ENCODE measurements at regions not wholly inside any gene's neighbourhood (a gene's known extent, or its start where the extent isn't known, plus 50 kb on each side); places are given as distances from the start of the nearest gene placed in this dataset.
A peak's percentile ranks its signal among the peaks of the same experiment; 100 is the strongest.
"Not testable (repeated sequence)": the region's sequence is repeated elsewhere in the genome, so short reads cannot be mapped to it uniquely, and the experiment has no call there.

DNA sequence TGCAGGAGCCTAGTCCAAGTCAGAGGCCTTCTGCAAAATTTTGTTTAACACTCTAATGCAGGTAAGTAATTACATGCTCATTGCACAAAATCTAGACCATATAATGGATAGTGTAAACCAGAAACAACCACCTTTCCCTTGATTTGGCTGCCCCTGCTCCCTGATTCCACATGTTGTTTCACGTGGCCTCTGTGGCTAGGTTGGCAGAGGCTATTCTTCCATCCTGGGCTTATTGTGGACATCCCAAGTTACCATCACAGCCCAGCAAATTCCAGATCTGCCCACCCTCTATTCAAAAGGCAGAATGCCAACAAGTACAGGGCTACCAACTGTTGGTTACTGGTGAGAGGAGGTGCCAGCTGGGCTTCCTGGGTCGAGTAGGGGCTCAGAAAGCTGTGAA, 794.5 kb upstream of the GRM7 start:
- Mint-ChIP-seq H3K27ac (ENCODE audit: unreplicated experiment) (no peak overlapping the region), H3K9me3 (ENCODE audit: low read depth, unreplicated experiment) (no peaks in the 10 kb centered on the region), H3K36me3 (ENCODE audit: insufficient read depth, unreplicated experiment) (no peaks in the 10 kb centered on the region), H3K27me3 (ENCODE audit: unreplicated experiment) (no peaks in the 10 kb centered on the region), H3K4me1 (ENCODE audit: low read depth, unreplicated experiment) (peaks cover 8% of the 10 kb centered on the region), H3K4me3 (ENCODE audit: low read depth, unreplicated experiment) (no peak overlapping the region)
- BruUV-seq (replicated peaks), result no TSS peak
- intact Hi-C loops (cut with micrococcal nuclease; ENCODE audit: unreplicated experiment), result no loop called here
- CTCF ChIA-PET, result no interaction called here
- TF ChIP-seq, protein P1, sequence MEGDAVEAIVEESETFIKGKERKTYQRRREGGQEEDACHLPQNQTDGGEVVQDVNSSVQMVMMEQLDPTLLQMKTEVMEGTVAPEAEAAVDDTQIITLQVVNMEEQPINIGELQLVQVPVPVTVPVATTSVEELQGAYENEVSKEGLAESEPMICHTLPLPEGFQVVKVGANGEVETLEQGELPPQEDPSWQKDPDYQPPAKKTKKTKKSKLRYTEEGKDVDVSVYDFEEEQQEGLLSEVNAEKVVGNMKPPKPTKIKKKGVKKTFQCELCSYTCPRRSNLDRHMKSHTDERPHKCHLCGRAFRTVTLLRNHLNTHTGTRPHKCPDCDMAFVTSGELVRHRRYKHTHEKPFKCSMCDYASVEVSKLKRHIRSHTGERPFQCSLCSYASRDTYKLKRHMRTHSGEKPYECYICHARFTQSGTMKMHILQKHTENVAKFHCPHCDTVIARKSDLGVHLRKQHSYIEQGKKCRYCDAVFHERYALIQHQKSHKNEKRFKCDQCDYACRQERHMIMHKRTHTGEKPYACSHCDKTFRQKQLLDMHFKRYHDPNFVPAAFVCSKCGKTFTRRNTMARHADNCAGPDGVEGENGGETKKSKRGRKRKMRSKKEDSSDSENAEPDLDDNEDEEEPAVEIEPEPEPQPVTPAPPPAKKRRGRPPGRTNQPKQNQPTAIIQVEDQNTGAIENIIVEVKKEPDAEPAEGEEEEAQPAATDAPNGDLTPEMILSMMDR (IDR thresholded peaks at IDR 0.05; ENCODE audit: unreplicated experiment), result no peak
- DNase-seq, result no peak

DNA sequence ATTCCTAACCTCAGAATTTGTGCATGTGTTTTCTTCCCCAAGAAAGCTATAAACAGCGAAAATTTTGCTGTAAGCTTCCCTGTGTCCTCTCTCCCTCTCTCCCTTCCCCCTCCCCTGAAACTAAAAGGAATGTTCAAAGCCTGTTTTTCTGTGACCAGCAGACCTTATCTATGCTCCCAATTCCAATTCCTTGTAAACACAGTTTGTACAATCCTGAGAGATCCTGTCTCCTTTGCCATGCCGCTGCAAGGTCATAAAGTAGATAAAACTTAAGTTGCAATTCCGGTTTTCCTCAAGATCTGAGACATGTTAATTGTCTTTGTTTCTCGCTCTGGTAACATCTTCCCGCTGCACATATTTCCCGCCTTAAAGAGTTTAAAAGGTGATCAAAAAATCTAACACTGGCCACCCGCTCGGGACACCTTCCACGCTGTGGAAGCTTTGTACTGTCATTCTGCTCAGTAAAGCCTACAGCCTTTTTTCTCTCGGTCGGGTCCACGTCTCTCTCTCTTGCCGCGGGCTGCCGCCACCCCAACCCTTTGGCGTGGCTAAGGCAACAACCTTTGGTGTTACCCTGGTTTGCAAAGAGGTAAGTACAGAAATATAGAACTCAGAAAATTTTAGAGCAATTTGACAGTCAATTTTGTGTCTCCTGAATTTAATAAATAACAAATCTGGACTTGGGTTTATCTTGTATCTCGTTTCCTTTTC, 793.9 kb upstream of the GRM7 start:
- H3K27me3 Mint-ChIP-seq (ENCODE audit: unreplicated experiment); DNase-seq; BruUV-seq (replicated peaks); H3K9me3 Mint-ChIP-seq (ENCODE audit: low read depth, unreplicated experiment); H3K27ac Mint-ChIP-seq (ENCODE audit: unreplicated experiment); CTCF ChIA-PET; intact Hi-C loops (cut with micrococcal nuclease; ENCODE audit: unreplicated experiment); H3K4me1 Mint-ChIP-seq (ENCODE audit: low read depth, unreplicated experiment); H3K36me3 Mint-ChIP-seq (ENCODE audit: insufficient read depth, unreplicated experiment): not testable (repeated sequence)
- H3K4me3 Mint-ChIP-seq (ENCODE audit: low read depth, unreplicated experiment), result peak overlapping the region; percentile 52

DNA sequence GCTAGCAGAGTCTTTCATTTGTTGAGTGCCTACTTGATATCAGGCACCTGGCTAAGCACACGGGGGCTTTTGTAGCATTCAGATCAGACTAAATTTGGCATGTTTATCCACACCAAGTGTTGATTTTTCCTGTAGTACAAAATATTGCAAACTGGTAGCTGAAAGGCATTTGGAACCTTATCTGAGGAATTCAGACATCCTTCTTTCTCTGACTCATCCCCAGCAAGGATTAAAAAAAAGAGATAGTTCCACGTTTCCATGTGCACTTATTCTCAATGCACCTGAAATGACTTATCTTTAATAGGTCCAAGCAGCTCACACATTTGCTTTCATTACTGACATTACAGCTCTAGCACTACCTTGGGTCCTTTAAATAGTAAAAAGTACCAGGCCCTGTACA, 786.0 kb upstream of the GRM7 start:
- intact Hi-C loops (cut with micrococcal nuclease; ENCODE audit: unreplicated experiment), result loop anchor here (10.0 kb wide), 1 partner anchor 260 kb away; no protein-coding TSS in a partner anchor
- TF ChIP-seq, protein P1 (IDR thresholded peaks at IDR 0.05; ENCODE audit: unreplicated experiment), result no peak
- H3K4me1 Mint-ChIP-seq (ENCODE audit: low read depth, unreplicated experiment), result no peaks in the 10 kb centered on the region
- no peak overlapping the region for H3K27ac Mint-ChIP-seq (ENCODE audit: unreplicated experiment)
- no peaks in the 10 kb centered on the region for H3K36me3 Mint-ChIP-seq (ENCODE audit: insufficient read depth, unreplicated experiment)
- CTCF ChIA-PET, result no interaction called here
- no TSS peak for BruUV-seq (replicated peaks)
- H3K27me3 Mint-ChIP-seq (ENCODE audit: unreplicated experiment), result no peaks in the 10 kb centered on the region
- DNase-seq, result no peak
- H3K9me3 Mint-ChIP-seq (ENCODE audit: low read depth, unreplicated experiment), result peaks cover 2% of the 10 kb centered on the region
- H3K4me3 Mint-ChIP-seq (ENCODE audit: low read depth, unreplicated experiment), result no peak overlapping the region

DNA sequence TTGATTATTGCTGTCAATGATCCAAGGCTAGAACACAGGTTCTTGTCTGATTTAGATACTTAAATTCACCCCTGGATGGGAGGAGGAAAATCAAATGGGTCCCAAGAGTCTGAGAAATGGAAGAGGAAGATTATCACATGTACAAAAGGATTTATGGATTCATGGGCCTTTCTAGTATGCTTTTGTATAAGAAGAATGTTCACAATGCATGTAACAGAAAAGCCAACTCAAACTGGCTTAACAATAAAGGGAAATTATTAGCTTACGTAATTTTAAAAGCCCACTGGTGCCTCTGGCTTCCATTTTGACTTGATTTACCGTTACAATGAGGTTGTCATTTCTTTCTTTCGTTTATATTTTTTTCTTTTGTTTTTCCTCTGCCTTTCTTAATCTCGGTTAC, 782.5 kb upstream of the GRM7 start:
- H3K36me3 Mint-ChIP-seq (ENCODE audit: insufficient read depth, unreplicated experiment), result no peaks in the 10 kb centered on the region
- BruUV-seq (replicated peaks), result no TSS peak

DNA sequence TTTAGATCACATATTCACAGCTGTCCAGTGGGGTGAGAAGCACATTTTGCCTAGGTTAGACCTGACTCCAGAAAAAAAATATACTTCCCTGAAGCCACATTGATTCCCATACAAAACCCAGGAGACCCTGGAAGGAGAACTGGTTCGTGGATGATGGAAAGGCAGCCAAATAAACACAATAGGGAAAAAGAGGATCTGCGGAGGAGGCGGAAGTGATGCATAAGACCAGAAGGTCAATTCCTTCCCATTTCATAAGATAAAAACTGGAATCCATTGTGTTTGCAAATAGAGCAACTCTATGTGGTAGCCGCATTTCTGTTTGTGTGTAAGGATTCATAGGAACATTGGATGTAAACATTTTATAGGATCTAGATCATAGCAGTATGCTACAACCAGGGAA, 781.9 kb upstream of the GRM7 start:
- CTCF ChIA-PET, result no interaction called here
- intact Hi-C loops (cut with micrococcal nuclease; ENCODE audit: unreplicated experiment), result loop anchor here (10.0 kb wide), 1 partner anchor 264 kb away; no protein-coding TSS in a partner anchor
- Mint-ChIP-seq H3K9me3 (ENCODE audit: low read depth, unreplicated experiment) (peaks cover 2% of the 10 kb centered on the region), H3K36me3 (ENCODE audit: insufficient read depth, unreplicated experiment) (no peaks in the 10 kb centered on the region), H3K27me3 (ENCODE audit: unreplicated experiment) (no peaks in the 10 kb centered on the region), H3K4me1 (ENCODE audit: low read depth, unreplicated experiment) (no peaks in the 10 kb centered on the region), H3K4me3 (ENCODE audit: low read depth, unreplicated experiment) (no peak overlapping the region), H3K27ac (ENCODE audit: unreplicated experiment) (no peak overlapping the region)
- no peak for DNase-seq
- TF ChIP-seq, protein P1 (IDR thresholded peaks at IDR 0.05; ENCODE audit: unreplicated experiment), result no peak
- BruUV-seq (replicated peaks), result no TSS peak

More for the DNA sequence above, 782.5 kb upstream of the GRM7 start:
- no peak overlapping the region for H3K4me3 Mint-ChIP-seq (ENCODE audit: low read depth, unreplicated experiment)
- intact Hi-C loops (cut with micrococcal nuclease; ENCODE audit: unreplicated experiment), result loop anchor here (10.0 kb wide), 1 partner anchor 264 kb away; no protein-coding TSS in a partner anchor
- H3K27ac Mint-ChIP-seq (ENCODE audit: unreplicated experiment), result no peak overlapping the region
- H3K27me3 Mint-ChIP-seq (ENCODE audit: unreplicated experiment), result no peaks in the 10 kb centered on the region
- CTCF ChIA-PET, result no interaction called here
- H3K4me1 Mint-ChIP-seq (ENCODE audit: low read depth, unreplicated experiment), result no peaks in the 10 kb centered on the region
- H3K9me3 Mint-ChIP-seq (ENCODE audit: low read depth, unreplicated experiment), result peaks cover 2% of the 10 kb centered on the region
- TF ChIP-seq, protein P1 (IDR thresholded peaks at IDR 0.05; ENCODE audit: unreplicated experiment), result no peak
- DNase-seq, result no peak

Data from Calu3 (cell line).